Smooth muscle cell (in vitro differentiated cells): ENCODE measurements at regions not wholly inside any gene's neighbourhood (a gene's known extent, or its start where the extent isn't known, plus 50 kb on each side); places are given as distances from the start of the nearest gene placed in this dataset.

Source experiments
- DNase-seq: peaks from one replicate; lab custom pipeline; 2025; ENCODE audit not compliant: unreplicated experiment; lab: John Stamatoyannopoulos, UW
- H2AFZ ChIP-seq: fragments of 200-600 bp; sonication (generic); 2 replicates; pipeline ENCODE4 v1.6.0; 2016; ENCODE audit warnings: antibody characterized with exemption, low read depth, mild to moderate bottlenecking
- H3F3A ChIP-seq: fragments of 200-600 bp; sonication (generic); 2 replicates; pipeline ENCODE4 v1.6.0; 2017; ENCODE audit warnings: antibody characterized with exemption, low read depth
- H3K27ac ChIP-seq: fragments of 200-600 bp; sonication (generic); 2 replicates; pipeline ENCODE4 v1.5.1; 2016; ENCODE audit warnings: low read depth, mild to moderate bottlenecking
- H3K27me3 ChIP-seq: fragments of 200-600 bp; sonication (generic); 2 replicates; pipeline ENCODE4 v1.6.1; 2016; ENCODE audit warnings: low read depth, mild to moderate bottlenecking
- H3K36me3 ChIP-seq: fragments of 200-600 bp; sonication (generic); 2 replicates; pipeline ENCODE4 v1.5.1; 2016; ENCODE audit warnings: low read depth
- H3K4me1 ChIP-seq: fragments of 200-600 bp; sonication (generic); 2 replicates; pipeline ENCODE4 v1.5.1; 2016; ENCODE audit warnings: low read depth
- H3K4me2 ChIP-seq: fragments of 200-600 bp; sonication (generic); 2 replicates; pipeline ENCODE4 v1.6.0; 2016; ENCODE audit warnings: mild to moderate bottlenecking
- H3K4me3 ChIP-seq: fragments of 200-600 bp; sonication (generic); 2 replicates; pipeline ENCODE4 v1.5.1; 2016; ENCODE audit warnings: mild to moderate bottlenecking
- H3K79me2 ChIP-seq: fragments of 200-600 bp; sonication (generic); 2 replicates; pipeline ENCODE4 v1.6.0; 2016; ENCODE audit warnings: low read depth, mild to moderate bottlenecking
- H3K9ac ChIP-seq: fragments of 200-600 bp; sonication (generic); 2 replicates; pipeline ENCODE4 v1.6.0; 2016; ENCODE audit warnings: low read depth
- H3K9me3 ChIP-seq: fragments of 200-600 bp; sonication (generic); replicated peaks from 2 replicates; pipeline ENCODE4 v1.5.1; 2016; ENCODE audit warnings: low read depth
- H4K20me1 ChIP-seq: fragments of 200-600 bp; sonication (generic); 2 replicates; pipeline ENCODE4 v1.6.0; 2016; ENCODE audit warnings: low read depth
- WGBS: methylation state at CpG from one replicate; pipeline ENCODE4 v1.1.7; 2016; ENCODE audit warnings: low lambda C conversion rate; 5-methylcytosine and 5-hydroxymethylcytosine counted together
- TF ChIP-seq, protein P1 (sequence below): fragments of 200-600 bp; sonication (generic); IDR thresholded peaks from 2 replicates; pipeline ENCODE4 v1.5.1; 2017; ENCODE audit warnings: borderline replicate concordance, mild to moderate bottlenecking, antibody characterized with exemption; ENCODE audit not compliant: insufficient read depth, poor library complexity, severe bottlenecking

DNA sequence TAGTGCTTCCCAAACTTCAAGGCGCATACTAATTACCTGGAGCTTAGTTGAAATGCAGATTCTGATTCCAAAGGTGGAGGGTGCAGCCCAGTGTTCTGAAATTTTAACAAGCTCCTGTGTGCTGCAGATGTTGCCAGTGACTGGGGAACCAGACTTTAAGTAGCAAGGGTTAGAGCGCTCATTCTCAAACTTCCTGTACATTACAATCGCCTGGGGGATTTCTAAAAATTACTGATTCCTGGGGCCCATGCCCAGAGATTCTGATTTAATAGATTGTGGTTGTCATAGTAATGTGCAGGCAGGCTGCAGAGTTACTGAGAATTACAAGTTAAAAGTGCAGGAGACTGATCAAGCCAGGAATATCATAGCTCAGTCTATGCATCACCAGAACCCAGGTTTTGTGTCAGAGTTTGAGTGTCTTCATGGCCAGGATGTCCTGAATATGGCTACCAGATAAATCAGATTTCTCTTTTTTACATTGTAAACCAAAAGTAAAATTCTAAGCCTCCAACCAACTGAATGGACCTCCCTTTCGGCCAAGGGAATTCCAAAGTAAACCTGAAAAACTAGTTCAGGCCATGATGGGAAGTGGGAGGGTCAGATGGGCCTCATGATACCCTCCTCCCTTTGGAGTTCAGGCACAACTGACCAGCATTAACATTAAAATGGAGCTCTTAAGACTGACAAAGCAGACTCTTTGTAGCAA, 121.6 kb downstream of the ATXN3L start:
- peak overlapping the region; percentile 53 for H3K4me2 ChIP-seq
- H3K9me3 ChIP-seq, result no peaks in the 10 kb centered on the region
- WGBS, result 54% methylated on average over 4 of the region's 4 CpGs
- no peak for DNase-seq
- H3K4me1 ChIP-seq, result peaks cover 22% of the 10 kb centered on the region
- TF ChIP-seq, protein P1, sequence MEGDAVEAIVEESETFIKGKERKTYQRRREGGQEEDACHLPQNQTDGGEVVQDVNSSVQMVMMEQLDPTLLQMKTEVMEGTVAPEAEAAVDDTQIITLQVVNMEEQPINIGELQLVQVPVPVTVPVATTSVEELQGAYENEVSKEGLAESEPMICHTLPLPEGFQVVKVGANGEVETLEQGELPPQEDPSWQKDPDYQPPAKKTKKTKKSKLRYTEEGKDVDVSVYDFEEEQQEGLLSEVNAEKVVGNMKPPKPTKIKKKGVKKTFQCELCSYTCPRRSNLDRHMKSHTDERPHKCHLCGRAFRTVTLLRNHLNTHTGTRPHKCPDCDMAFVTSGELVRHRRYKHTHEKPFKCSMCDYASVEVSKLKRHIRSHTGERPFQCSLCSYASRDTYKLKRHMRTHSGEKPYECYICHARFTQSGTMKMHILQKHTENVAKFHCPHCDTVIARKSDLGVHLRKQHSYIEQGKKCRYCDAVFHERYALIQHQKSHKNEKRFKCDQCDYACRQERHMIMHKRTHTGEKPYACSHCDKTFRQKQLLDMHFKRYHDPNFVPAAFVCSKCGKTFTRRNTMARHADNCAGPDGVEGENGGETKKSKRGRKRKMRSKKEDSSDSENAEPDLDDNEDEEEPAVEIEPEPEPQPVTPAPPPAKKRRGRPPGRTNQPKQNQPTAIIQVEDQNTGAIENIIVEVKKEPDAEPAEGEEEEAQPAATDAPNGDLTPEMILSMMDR, result no peak
- no peak overlapping the region for H3K9ac ChIP-seq
- peak overlapping the region; percentile 33 for H3K27ac ChIP-seq
- no peak overlapping the region for H3K4me3 ChIP-seq
- no peaks in the 10 kb centered on the region for H3F3A ChIP-seq
- no peaks in the 10 kb centered on the region for H4K20me1 ChIP-seq
- H3K36me3 ChIP-seq, result no peaks in the 10 kb centered on the region
- no peaks in the 10 kb centered on the region for H3K79me2 ChIP-seq
- H3K27me3 ChIP-seq, result no peaks in the 10 kb centered on the region
- H2AFZ ChIP-seq, result peak overlapping the region; percentile 33

DNA sequence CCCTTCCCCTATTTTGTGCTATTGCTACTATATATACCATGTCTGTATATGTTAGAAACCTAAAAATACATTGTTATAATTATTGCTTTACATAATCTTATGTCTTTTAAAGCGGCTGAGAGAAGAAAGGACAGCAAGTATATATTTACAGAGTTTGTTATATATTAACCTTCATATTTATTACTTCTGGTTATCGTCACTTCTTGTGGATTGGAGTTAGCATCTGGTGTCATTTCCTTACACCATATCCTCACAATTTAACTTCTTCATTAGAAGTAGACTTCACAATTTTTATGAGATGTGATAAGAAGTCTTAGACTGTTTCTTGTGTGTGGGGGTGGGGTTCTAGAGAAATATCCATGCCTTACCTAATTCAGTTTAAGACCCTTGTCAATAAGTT, 123.1 kb downstream of the ATXN3L start:
- TF ChIP-seq, protein P1, result no peak
- 76% methylated on average over 2 of the region's 2 CpGs for WGBS

DNA sequence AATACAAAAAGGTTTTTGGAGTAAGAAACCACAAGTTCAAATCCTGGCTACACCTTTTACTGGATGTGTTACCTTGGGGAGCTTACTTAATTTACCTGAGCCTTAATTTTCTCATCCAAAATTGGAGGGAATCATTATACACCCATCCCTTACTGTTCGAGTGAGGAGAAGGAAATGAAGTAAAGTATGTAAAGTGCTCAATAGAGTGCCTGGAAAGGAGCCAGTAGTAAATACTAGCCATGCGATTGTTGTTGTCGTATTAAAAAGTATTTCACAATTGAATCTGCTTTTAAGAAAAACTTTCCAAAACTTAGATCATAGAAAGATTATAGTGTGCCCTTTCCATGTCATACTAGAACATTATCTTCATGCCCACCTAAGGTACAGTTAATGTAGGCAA, 124.5 kb downstream of the ATXN3L start:
- Histone ChIP-seq H3F3A (no peaks in the 10 kb centered on the region), H3K79me2 (no peaks in the 10 kb centered on the region), H3K4me1 (peaks cover 13% of the 10 kb centered on the region), H3K9ac (no peak overlapping the region), H3K9me3 (no peaks in the 10 kb centered on the region), H3K27me3 (no peaks in the 10 kb centered on the region), H4K20me1 (no peaks in the 10 kb centered on the region), H3K4me2 (no peak overlapping the region), H3K4me3 (no peak overlapping the region), H2AFZ (no peak overlapping the region), H3K36me3 (no peaks in the 10 kb centered on the region), H3K27ac (no peak overlapping the region)
- TF ChIP-seq, protein P1, result no peak
- no peak for DNase-seq
- WGBS, result 96% methylated on average over 3 of the region's 3 CpGs

More for the DNA sequence above, 123.1 kb downstream of the ATXN3L start:
- Histone ChIP-seq H3K4me1 (peaks cover 21% of the 10 kb centered on the region), H3K27me3 (no peaks in the 10 kb centered on the region), H3K4me3 (no peak overlapping the region), H3K79me2 (no peaks in the 10 kb centered on the region), H3K36me3 (no peaks in the 10 kb centered on the region), H3K27ac (no peak overlapping the region), H4K20me1 (no peaks in the 10 kb centered on the region), H3F3A (no peaks in the 10 kb centered on the region), H3K9me3 (no peaks in the 10 kb centered on the region), H3K9ac (no peak overlapping the region), H3K4me2 (no peak overlapping the region), H2AFZ (no peak overlapping the region)
- no peak for DNase-seq
